WTC11 (cell line): ENCODE measurements at regions not wholly inside any gene's neighbourhood (a gene's known extent, or its start where the extent isn't known, plus 50 kb on each side); places are given as distances from the start of the nearest gene placed in this dataset.

Experiments used
- ATAC-seq: fragments of 200-7000 bp; cut with Tn5 transposase; 2 replicates; pipeline ENCODE4 v1.10.0; 2021; ENCODE audit warnings: mild to moderate bottlenecking, moderate library complexity
- CTCF ChIA-PET: fragments of 300-600 bp; sonication (Branson Sonifier 250); formaldehyde crosslinking; loops from one replicate; lab custom pipeline; 2021; ENCODE audit warnings: antibody characterized with exemption; lab: Charles Lee
- POLR2A ChIA-PET: fragments of 350-600 bp; sonication (Branson Sonifier 250); formaldehyde crosslinking; loops from one replicate; lab custom pipeline; 2021; ENCODE audit warnings: antibody characterized with exemption; lab: Charles Lee
- DNase-seq: peaks from one replicate; pipeline ENCODE4 v3.0.0; 2021; ENCODE audit warnings: low spot score
- H3K27ac Mint-ChIP-seq: 2 replicates; pipeline ENCODE4 v1.8.0; 2021; ENCODE audit warnings: mixed read lengths
- H3K27me3 Mint-ChIP-seq: 2 replicates; pipeline ENCODE4 v1.8.0; 2021; ENCODE audit warnings: low read depth, mild to moderate bottlenecking, moderate library complexity, mixed read lengths
- H3K36me3 Mint-ChIP-seq: 2 replicates; pipeline ENCODE4 v1.8.0; 2021; ENCODE audit warnings: mixed read lengths
- H3K4me1 Mint-ChIP-seq: 2 replicates; pipeline ENCODE4 v1.8.0; 2022; ENCODE audit warnings: mixed read lengths
- H3K4me3 Mint-ChIP-seq: 2 replicates; pipeline ENCODE4 v1.8.0; 2021; ENCODE audit warnings: mild to moderate bottlenecking, moderate library complexity, mixed read lengths
- H3K9me3 Mint-ChIP-seq: 2 replicates; pipeline ENCODE4 v1.8.0; 2021; ENCODE audit warnings: mixed read lengths
- CREM ChIP-seq: sonication (generic); formaldehyde crosslinking; IDR thresholded peaks from 2 replicates; pipeline ENCODE4 v1.8.1; 2022; ENCODE audit warnings: mild to moderate bottlenecking, missing genetic modification reagents, moderate library complexity
- GRHL2 ChIP-seq: fragments of 250-450 bp; sonication (Bioruptor Pico); IDR thresholded peaks from 2 replicates; pipeline ENCODE4 v1.8.0; 2022; ENCODE audit warnings: mild to moderate bottlenecking, moderate library complexity; ENCODE audit not compliant: insufficient replicate concordance, severe bottlenecking
- NR3C1 ChIP-seq: sonication (generic); formaldehyde crosslinking; conservative IDR thresholded peaks from 2 replicates; pipeline ENCODE4 v1.8.1; 2023; ENCODE audit warnings: low read depth, mild to moderate bottlenecking, missing genetic modification reagents
- RELA ChIP-seq: sonication (generic); formaldehyde crosslinking; IDR thresholded peaks from 2 replicates; pipeline ENCODE4 v1.8.1; 2022; ENCODE audit warnings: missing genetic modification reagents, mild to moderate bottlenecking, borderline replicate concordance
- SOX15 ChIP-seq: fragments of 250-450 bp; sonication (Bioruptor Pico); IDR thresholded peaks from 2 replicates; pipeline ENCODE4 v1.9.0; 2021; ENCODE audit warnings: mild to moderate bottlenecking
- TEAD4 ChIP-seq: sonication (generic); formaldehyde crosslinking; IDR thresholded peaks from 2 replicates; pipeline ENCODE4 v1.8.0; 2022; ENCODE audit warnings: mild to moderate bottlenecking, missing genetic modification reagents
- ZNF317 ChIP-seq: sonication (generic); formaldehyde crosslinking; IDR thresholded peaks from 2 replicates; pipeline ENCODE4 v1.8.1; 2023; ENCODE audit warnings: low read depth, mild to moderate bottlenecking, moderate library complexity, missing genetic modification reagents, borderline replicate concordance
- TF ChIP-seq, protein P1 (sequence below): fragments of 250-450 bp; sonication (Bioruptor Pico); conservative IDR thresholded peaks from 2 replicates; pipeline ENCODE4 v1.9.0; 2021; ENCODE audit warnings: mild to moderate bottlenecking
- TF ChIP-seq, protein P2 (sequence below): fragments of 250-450 bp; sonication (Bioruptor Pico); IDR thresholded peaks from 2 replicates; pipeline ENCODE4 v1.8.0; 2021; ENCODE audit warnings: mild to moderate bottlenecking
- TF ChIP-seq, protein P3 (sequence below): fragments of 200-600 bp; IDR thresholded peaks from 2 replicates; pipeline ENCODE4 v1.8.0; 2022; ENCODE audit warnings: antibody characterized with exemption
- TF ChIP-seq, protein P4 (sequence below): sonication (generic); formaldehyde crosslinking; IDR thresholded peaks from 2 replicates; pipeline ENCODE4 v1.8.1; 2023; ENCODE audit warnings: mild to moderate bottlenecking, moderate library complexity, missing genetic modification reagents
- TF ChIP-seq, protein P5 (sequence below): sonication (generic); formaldehyde crosslinking; IDR thresholded peaks from 2 replicates; pipeline ENCODE4 v1.8.0; 2022; ENCODE audit warnings: mild to moderate bottlenecking, missing genetic modification reagents
- TF ChIP-seq, protein P6 (sequence below): fragments of 250-450 bp; sonication (Bioruptor Pico); IDR thresholded peaks from 2 replicates; pipeline ENCODE4 v1.9.0; 2021; ENCODE audit warnings: mild to moderate bottlenecking
- TF ChIP-seq, protein P7 (sequence below): sonication (generic); formaldehyde crosslinking; IDR thresholded peaks from 2 replicates; pipeline ENCODE4 v1.8.1; 2022; ENCODE audit warnings: missing genetic modification reagents, borderline replicate concordance
- TF ChIP-seq, protein P8 (sequence below): sonication (generic); formaldehyde crosslinking; IDR thresholded peaks from 2 replicates; pipeline ENCODE4 v1.8.0; 2022; ENCODE audit warnings: mild to moderate bottlenecking, missing genetic modification reagents

DNA sequence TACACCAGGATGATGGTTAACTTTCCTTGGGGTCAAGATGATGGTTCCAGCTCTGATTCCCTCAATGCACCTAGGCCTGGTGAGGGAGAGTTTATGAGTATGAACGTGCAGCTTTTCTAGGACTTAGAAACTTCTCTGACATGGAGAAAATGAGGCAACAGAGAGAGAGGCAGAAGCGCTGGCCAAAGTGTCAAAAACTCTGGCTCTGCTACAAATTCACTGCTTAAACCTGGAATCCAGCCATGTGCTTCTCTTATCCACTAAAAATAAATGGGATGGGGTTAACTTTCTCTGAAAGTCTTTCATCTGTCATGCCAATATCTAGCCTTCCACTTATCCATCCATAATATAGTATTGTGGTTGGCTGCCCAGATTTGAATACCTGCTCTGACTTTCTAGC, 568.7 kb downstream of the MED13L start (continued):
- TF ChIP-seq, protein P1, sequence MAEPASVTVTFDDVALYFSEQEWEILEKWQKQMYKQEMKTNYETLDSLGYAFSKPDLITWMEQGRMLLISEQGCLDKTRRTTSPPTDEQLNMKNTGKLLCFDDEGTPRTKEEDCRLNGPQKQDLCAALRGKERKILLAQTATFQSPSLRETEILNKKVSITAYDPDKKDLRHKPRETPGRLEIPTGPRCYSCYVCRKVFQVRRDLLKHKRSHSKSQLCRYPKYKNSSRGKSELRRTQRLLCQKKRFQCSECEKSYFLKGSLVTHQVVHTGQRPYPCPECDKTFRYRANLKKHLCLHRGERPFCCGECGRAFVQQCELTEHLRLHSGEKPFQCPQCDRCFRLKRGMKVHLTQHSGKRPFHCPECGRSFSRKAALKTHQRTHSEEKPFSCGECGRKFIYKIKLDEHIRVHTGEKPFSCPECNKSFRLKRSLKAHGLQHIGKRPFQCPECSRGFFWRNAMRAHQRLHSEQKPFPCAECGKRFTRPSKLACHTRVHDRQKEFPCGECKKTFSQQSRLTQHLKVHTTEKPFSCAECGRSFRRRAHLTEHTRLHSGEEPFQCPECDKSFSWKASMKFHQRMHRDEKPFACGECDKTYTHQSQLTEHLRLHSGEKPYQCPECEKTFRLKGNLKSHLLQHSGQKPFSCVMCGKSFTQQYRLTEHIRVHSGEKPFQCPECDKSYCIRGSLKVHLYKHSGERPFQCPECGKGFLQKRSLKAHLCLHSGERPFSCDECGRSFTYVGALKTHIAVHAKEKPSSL (CRISPR knock-in tag): no peak
- TF ChIP-seq SOX15 (CRISPR knock-in tag): no peak
- TF ChIP-seq, protein P2, sequence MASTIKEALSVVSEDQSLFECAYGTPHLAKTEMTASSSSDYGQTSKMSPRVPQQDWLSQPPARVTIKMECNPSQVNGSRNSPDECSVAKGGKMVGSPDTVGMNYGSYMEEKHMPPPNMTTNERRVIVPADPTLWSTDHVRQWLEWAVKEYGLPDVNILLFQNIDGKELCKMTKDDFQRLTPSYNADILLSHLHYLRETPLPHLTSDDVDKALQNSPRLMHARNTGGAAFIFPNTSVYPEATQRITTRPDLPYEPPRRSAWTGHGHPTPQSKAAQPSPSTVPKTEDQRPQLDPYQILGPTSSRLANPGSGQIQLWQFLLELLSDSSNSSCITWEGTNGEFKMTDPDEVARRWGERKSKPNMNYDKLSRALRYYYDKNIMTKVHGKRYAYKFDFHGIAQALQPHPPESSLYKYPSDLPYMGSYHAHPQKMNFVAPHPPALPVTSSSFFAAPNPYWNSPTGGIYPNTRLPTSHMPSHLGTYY (CRISPR knock-in tag): no peak
- TF ChIP-seq TEAD4 (CRISPR knock-in tag): no peak
- TF ChIP-seq, protein P3, sequence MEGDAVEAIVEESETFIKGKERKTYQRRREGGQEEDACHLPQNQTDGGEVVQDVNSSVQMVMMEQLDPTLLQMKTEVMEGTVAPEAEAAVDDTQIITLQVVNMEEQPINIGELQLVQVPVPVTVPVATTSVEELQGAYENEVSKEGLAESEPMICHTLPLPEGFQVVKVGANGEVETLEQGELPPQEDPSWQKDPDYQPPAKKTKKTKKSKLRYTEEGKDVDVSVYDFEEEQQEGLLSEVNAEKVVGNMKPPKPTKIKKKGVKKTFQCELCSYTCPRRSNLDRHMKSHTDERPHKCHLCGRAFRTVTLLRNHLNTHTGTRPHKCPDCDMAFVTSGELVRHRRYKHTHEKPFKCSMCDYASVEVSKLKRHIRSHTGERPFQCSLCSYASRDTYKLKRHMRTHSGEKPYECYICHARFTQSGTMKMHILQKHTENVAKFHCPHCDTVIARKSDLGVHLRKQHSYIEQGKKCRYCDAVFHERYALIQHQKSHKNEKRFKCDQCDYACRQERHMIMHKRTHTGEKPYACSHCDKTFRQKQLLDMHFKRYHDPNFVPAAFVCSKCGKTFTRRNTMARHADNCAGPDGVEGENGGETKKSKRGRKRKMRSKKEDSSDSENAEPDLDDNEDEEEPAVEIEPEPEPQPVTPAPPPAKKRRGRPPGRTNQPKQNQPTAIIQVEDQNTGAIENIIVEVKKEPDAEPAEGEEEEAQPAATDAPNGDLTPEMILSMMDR: no peak
- no peak for TF ChIP-seq CREM (CRISPR knock-in tag)
- TF ChIP-seq ZNF317 (CRISPR knock-in tag): no peak

DNA sequence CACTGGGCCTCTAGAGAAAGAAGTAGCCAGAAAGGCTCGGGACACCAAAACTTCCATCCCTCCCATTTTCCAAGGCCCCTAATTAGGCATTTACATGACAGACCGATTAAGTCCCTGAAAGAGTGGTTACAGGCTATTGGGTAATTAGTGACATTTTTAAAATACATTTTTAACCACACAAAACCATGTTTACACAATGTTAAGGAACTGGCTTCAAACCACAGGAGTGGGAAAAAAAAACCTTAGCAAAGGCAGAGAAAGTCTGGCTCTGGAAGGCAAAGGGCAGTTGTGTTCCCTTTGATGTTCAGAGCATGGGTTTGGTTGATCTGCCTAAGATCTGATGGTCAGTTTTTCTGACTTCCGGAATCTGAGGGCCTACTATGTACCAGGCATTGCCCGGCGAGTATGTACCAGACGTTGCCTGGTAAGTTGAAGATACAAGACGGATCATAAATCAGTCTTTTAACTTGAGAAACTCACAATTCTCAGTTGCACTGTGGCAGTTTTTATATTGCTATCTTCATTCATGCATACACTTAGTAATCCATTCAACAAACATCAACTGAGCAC, 576.5 kb downstream of the MED13L start:
- ATAC-seq: no peak

More for the DNA sequence above, 576.5 kb downstream of the MED13L start:
- no peaks in the 10 kb centered on the region for H3K27me3 Mint-ChIP-seq
- H3K27ac Mint-ChIP-seq: no peak overlapping the region
- H3K4me1 Mint-ChIP-seq: 0 out of 2 replicates have a peak, but pooled peaks cover under 1% of the 10 kb centered on the region
- ChIA-PET POLR2A (no interaction called here), CTCF (no interaction called here)
- H3K4me3 Mint-ChIP-seq: no peak overlapping the region
- H3K36me3 Mint-ChIP-seq: peaks cover 2% of the 10 kb centered on the region; the same call in 1 of the 2 replicates
- no peak for DNase-seq
- peaks cover 23% of the 10 kb centered on the region for H3K9me3 Mint-ChIP-seq
- TF ChIP-seq, protein P3: no peak
- TF ChIP-seq, protein P4, sequence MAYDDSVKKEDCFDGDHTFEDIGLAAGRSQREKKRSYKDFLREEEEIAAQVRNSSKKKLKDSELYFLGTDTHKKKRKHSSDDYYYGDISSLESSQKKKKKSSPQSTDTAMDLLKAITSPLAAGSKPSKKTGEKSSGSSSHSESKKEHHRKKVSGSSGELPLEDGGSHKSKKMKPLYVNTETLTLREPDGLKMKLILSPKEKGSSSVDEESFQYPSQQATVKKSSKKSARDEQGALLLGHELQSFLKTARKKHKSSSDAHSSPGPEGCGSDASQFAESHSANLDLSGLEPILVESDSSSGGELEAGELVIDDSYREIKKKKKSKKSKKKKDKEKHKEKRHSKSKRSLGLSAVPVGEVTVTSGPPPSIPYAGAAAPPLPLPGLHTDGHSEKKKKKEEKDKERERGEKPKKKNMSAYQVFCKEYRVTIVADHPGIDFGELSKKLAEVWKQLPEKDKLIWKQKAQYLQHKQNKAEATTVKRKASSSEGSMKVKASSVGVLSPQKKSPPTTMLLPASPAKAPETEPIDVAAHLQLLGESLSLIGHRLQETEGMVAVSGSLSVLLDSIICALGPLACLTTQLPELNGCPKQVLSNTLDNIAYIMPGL (CRISPR knock-in tag): no peak
- TF ChIP-seq, protein P5, sequence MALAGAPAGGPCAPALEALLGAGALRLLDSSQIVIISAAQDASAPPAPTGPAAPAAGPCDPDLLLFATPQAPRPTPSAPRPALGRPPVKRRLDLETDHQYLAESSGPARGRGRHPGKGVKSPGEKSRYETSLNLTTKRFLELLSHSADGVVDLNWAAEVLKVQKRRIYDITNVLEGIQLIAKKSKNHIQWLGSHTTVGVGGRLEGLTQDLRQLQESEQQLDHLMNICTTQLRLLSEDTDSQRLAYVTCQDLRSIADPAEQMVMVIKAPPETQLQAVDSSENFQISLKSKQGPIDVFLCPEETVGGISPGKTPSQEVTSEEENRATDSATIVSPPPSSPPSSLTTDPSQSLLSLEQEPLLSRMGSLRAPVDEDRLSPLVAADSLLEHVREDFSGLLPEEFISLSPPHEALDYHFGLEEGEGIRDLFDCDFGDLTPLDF (CRISPR knock-in tag): no peak
- TF ChIP-seq RELA (CRISPR knock-in tag) (no peak), NR3C1 (CRISPR knock-in tag) (no peak), GRHL2 (CRISPR knock-in tag) (no peak)
- TF ChIP-seq, protein P6, sequence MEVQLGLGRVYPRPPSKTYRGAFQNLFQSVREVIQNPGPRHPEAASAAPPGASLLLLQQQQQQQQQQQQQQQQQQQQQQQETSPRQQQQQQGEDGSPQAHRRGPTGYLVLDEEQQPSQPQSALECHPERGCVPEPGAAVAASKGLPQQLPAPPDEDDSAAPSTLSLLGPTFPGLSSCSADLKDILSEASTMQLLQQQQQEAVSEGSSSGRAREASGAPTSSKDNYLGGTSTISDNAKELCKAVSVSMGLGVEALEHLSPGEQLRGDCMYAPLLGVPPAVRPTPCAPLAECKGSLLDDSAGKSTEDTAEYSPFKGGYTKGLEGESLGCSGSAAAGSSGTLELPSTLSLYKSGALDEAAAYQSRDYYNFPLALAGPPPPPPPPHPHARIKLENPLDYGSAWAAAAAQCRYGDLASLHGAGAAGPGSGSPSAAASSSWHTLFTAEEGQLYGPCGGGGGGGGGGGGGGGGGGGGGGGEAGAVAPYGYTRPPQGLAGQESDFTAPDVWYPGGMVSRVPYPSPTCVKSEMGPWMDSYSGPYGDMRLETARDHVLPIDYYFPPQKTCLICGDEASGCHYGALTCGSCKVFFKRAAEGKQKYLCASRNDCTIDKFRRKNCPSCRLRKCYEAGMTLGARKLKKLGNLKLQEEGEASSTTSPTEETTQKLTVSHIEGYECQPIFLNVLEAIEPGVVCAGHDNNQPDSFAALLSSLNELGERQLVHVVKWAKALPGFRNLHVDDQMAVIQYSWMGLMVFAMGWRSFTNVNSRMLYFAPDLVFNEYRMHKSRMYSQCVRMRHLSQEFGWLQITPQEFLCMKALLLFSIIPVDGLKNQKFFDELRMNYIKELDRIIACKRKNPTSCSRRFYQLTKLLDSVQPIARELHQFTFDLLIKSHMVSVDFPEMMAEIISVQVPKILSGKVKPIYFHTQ (CRISPR knock-in tag): no peak
- TF ChIP-seq, protein P7, sequence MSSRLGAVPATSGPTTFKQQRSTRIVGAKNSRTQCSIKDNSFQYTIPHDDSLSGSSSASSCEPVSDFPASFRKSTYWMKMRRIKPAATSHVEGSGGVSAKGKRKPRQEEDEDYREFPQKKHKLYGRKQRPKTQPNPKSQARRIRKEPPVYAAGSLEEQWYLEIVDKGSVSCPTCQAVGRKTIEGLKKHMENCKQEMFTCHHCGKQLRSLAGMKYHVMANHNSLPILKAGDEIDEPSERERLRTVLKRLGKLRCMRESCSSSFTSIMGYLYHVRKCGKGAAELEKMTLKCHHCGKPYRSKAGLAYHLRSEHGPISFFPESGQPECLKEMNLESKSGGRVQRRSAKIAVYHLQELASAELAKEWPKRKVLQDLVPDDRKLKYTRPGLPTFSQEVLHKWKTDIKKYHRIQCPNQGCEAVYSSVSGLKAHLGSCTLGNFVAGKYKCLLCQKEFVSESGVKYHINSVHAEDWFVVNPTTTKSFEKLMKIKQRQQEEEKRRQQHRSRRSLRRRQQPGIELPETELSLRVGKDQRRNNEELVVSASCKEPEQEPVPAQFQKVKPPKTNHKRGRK: no peak
- TF ChIP-seq, protein P8, sequence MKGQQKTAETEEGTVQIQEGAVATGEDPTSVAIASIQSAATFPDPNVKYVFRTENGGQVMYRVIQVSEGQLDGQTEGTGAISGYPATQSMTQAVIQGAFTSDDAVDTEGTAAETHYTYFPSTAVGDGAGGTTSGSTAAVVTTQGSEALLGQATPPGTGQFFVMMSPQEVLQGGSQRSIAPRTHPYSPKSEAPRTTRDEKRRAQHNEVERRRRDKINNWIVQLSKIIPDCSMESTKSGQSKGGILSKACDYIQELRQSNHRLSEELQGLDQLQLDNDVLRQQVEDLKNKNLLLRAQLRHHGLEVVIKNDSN (CRISPR knock-in tag): no peak
